GM12878 (cell line): ENCODE measurements at regions not wholly inside any gene's neighbourhood (a gene's known extent, or its start where the extent isn't known, plus 50 kb on each side); places are given as distances from the start of the nearest gene placed in this dataset.

Experiments
- ATAC-seq: fragments of 200-7000 bp; cut with Tn5 transposase; 3 replicates; pipeline ENCODE4 v1.9.1; 2020; ENCODE audit warnings: mild to moderate bottlenecking, moderate library complexity
- BruUV-seq: library from RNA; stranded (reverse); fragments of 400-500 nt; replicated peaks from 2 replicates; lab custom pipeline; 2021; lab: Mats Ljungman, UMichigan
- CTCF ChIA-PET: fragments of 300-600 bp; sonication (Branson Sonifier 250); formaldehyde crosslinking; extraction: SDS; loops from one replicate; lab custom pipeline; 2021; ENCODE audit warnings: inconsistent platforms; lab: Yijun Ruan, JAX
- POLR2A ChIA-PET: fragments of 350-600 bp; formaldehyde crosslinking; extraction: SDS; loops from one replicate; lab custom pipeline; 2021; ENCODE audit warnings: inconsistent platforms; lab: Charles Lee
- RAD21 ChIA-PET: fragments of 300-600 bp; sonication (Branson Sonifier 250); formaldehyde crosslinking; loops from one replicate; lab custom pipeline; 2023; ENCODE audit warnings: antibody characterized with exemption; ENCODE audit not compliant: unreplicated experiment; lab: Charles Lee
- SMC1A ChIA-PET: fragments of 300-600 bp; sonication (Branson Sonifier 250); formaldehyde crosslinking; loops from one replicate; lab custom pipeline; 2023; ENCODE audit not compliant: unreplicated experiment, uncharacterized antibody; lab: Charles Lee
- DNase-seq: peaks from one replicate; pipeline ENCODE4 v3.0.0-alpha.2; 2011; ENCODE audit warnings: low read depth, low spot score
- FAIRE-seq: peaks from 3 replicates; lab custom pipeline; 2011; peaks lifted over from hg19 to GRCh38; lab: Jason Lieb, UNC
- H2AFZ ChIP-seq: 2 replicates; pipeline ENCODE4 v1.6.0; 2011; ENCODE audit warnings: low read depth, low read length, control low read depth; ENCODE audit not compliant: control insufficient read depth
- H3K27ac ChIP-seq: 2 replicates; pipeline ENCODE4 v1.5.1; 2011; ENCODE audit warnings: control low read depth; ENCODE audit not compliant: control insufficient read depth, insufficient read depth
- H3K27me3 ChIP-seq, 2 experiments: replicated peaks in 1 of 2; 2 replicates each; pipeline versions ENCODE4 v1.6.0 to v1.6.1; 2011; ENCODE audit warnings: low read length in 1 of 2; ENCODE audit not compliant: control insufficient read depth in 2 of 2, insufficient read depth in 2 of 2
- H3K36me3 ChIP-seq, 2 experiments: 2 replicates each; pipeline ENCODE4 v1.5.1; 2011; ENCODE audit warnings: low read length in 1 of 2; ENCODE audit not compliant: control insufficient read depth in 2 of 2, insufficient read depth in 2 of 2
- H3K4me1 ChIP-seq: 2 replicates; pipeline ENCODE4 v1.6.1; 2011; ENCODE audit warnings: mild to moderate bottlenecking, low read length, moderate library complexity, mixed read lengths; ENCODE audit not compliant: control insufficient read depth, insufficient read depth
- H3K4me2 ChIP-seq: 2 replicates; pipeline ENCODE4 v1.6.0; 2011; ENCODE audit warnings: control low read depth; ENCODE audit not compliant: control insufficient read depth, insufficient read depth
- H3K4me3 ChIP-seq: fragments of 200-600 bp; sonication (generic); 2 replicates; pipeline ENCODE4 v1.5.1; 2016
- H3K79me2 ChIP-seq: 2 replicates; pipeline ENCODE4 v1.6.0; 2011; ENCODE audit warnings: low read length; ENCODE audit not compliant: control insufficient read depth, insufficient read depth
- H3K9ac ChIP-seq: 2 replicates; pipeline ENCODE4 v1.8.0; 2011; ENCODE audit warnings: low read length, control low read depth, mixed read lengths; ENCODE audit not compliant: control insufficient read depth, insufficient read depth
- H3K9me3 ChIP-seq: replicated peaks from 3 replicates; pipeline ENCODE4 v1.5.1; 2011; ENCODE audit warnings: mild to moderate bottlenecking, low read length; ENCODE audit not compliant: control insufficient read depth, insufficient read depth
- H4K20me1 ChIP-seq: 2 replicates; pipeline ENCODE4 v1.6.0; 2011; ENCODE audit not compliant: control insufficient read depth, insufficient read depth
- CHD4 ChIP-seq: fragments of 200-600 bp; sonication (generic); IDR thresholded peaks from 2 replicates; pipeline ENCODE4 v1.6.1; 2016; ENCODE audit warnings: mild to moderate bottlenecking
- NFYA ChIP-seq: IDR thresholded peaks from 2 replicates; pipeline ENCODE4 v1.6.1; 2011; ENCODE audit warnings: low read depth, mild to moderate bottlenecking, low read length, improper control_type of control experiment, borderline replicate concordance
- NFYB ChIP-seq: IDR thresholded peaks from 2 replicates; pipeline ENCODE4 v1.6.1; 2011; ENCODE audit warnings: low read depth, mild to moderate bottlenecking, low read length, improper control_type of control experiment, moderate library complexity; ENCODE audit not compliant: insufficient read depth
- TCF3 ChIP-seq: IDR thresholded peaks from 2 replicates; pipeline ENCODE4 v1.6.1; 2012; ENCODE audit warnings: low read depth, mild to moderate bottlenecking, low read length, borderline replicate concordance; ENCODE audit not compliant: insufficient read depth
- ZNF207 ChIP-seq: fragments of 450-650 bp; IDR thresholded peaks from 2 replicates; pipeline ENCODE4 v1.6.1; 2014; ENCODE audit warnings: antibody characterized with exemption, mild to moderate bottlenecking, borderline replicate concordance
- ZNF24 ChIP-seq: fragments of 450-650 bp; IDR thresholded peaks from 2 replicates; pipeline ENCODE4 v1.6.1; 2017; ENCODE audit warnings: antibody characterized with exemption, mild to moderate bottlenecking
- WGBS: methylation state at CpG from one replicate; pipeline ENCODE4 v1.1.6; 2016; ENCODE audit warnings: low lambda C conversion rate; ENCODE audit not compliant: insufficient replicate concordance, insufficient coverage; ENCODE audit errors: missing lambda C conversion rate; 5-methylcytosine and 5-hydroxymethylcytosine counted together
- in situ Hi-C: fragments of 300-500 bp; cut with MboI; formaldehyde crosslinking; loops from 9 replicates; pipeline ENCODE4 v1.14.3; 2018; ENCODE audit warnings: mixed read lengths
- intact Hi-C: fragments of 100-400 bp; cut with micrococcal nuclease; formaldehyde crosslinking; loops from one replicate; pipeline ENCODE4 v1.14.2; 2022; ENCODE audit not compliant: unreplicated experiment
- TF ChIP-seq, protein P1 (sequence below): fragments of 450-650 bp; IDR thresholded peaks from 2 replicates; pipeline ENCODE4 v1.6.1; 2017; ENCODE audit warnings: antibody characterized with exemption, mild to moderate bottlenecking, moderate library complexity

- H3K4me1 ChIP-seq: no peaks in the 10 kb centered on the region
- H4K20me1 ChIP-seq: no peaks in the 10 kb centered on the region
- no peaks in the 10 kb centered on the region for H3K36me3 ChIP-seq
- no peak for FAIRE-seq
- no peaks in the 10 kb centered on the region for H3K9me3 ChIP-seq
- H3K79me2 ChIP-seq: no peaks in the 10 kb centered on the region
- H3K27me3 ChIP-seq: no peaks in the 10 kb centered on the region
- ChIA-PET POLR2A (no interaction called here), RAD21 (no interaction called here), CTCF (no interaction called here), SMC1A (no interaction called here)
- no peak for ATAC-seq
- H3K27ac ChIP-seq: no peak overlapping the region
- DNase-seq: no peak
- no peak overlapping the region for H2AFZ ChIP-seq
- H3K9ac ChIP-seq: no peak overlapping the region
- no peak for TF ChIP-seq NFYA
- no peak for TF ChIP-seq CHD4
- TF ChIP-seq TCF3: no peak
- no peak for TF ChIP-seq NFYB
- no TSS peak for BruUV-seq
- intact Hi-C loops: no loop called here
- in situ Hi-C loops: no loop called here
- H3K4me3 ChIP-seq: no peak overlapping the region
- H3K4me2 ChIP-seq: no peak overlapping the region
- WGBS: 0% methylated on average over 1 of the region's 1 CpG
Observed at GRCh38 chr3:68274286-68274685, 619.9 kb upstream of the SUCLG2 start.

DNA sequence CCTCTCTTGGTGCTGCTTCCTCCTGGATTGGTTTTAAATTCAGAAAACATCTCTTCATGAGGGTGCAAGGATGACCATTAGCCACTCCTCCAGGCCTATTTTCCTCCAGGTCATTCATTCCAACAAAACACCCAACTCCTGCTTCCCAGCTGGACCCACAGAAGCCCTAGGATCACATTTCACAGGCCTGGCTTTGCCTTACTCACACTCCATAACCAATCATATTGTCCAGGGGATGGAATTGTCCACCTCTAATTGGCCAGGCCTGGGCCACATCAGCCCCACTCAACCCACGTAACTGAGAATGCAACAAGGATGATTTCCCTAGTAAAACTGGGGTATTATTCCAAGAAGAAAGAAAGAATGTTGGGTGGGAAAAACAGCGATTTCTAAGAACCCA lies 616.7 kb upstream of the SUCLG2 start:
- SMC1A ChIA-PET: no interaction called here
- no peak for TF ChIP-seq ZNF24
- TF ChIP-seq, protein P1, sequence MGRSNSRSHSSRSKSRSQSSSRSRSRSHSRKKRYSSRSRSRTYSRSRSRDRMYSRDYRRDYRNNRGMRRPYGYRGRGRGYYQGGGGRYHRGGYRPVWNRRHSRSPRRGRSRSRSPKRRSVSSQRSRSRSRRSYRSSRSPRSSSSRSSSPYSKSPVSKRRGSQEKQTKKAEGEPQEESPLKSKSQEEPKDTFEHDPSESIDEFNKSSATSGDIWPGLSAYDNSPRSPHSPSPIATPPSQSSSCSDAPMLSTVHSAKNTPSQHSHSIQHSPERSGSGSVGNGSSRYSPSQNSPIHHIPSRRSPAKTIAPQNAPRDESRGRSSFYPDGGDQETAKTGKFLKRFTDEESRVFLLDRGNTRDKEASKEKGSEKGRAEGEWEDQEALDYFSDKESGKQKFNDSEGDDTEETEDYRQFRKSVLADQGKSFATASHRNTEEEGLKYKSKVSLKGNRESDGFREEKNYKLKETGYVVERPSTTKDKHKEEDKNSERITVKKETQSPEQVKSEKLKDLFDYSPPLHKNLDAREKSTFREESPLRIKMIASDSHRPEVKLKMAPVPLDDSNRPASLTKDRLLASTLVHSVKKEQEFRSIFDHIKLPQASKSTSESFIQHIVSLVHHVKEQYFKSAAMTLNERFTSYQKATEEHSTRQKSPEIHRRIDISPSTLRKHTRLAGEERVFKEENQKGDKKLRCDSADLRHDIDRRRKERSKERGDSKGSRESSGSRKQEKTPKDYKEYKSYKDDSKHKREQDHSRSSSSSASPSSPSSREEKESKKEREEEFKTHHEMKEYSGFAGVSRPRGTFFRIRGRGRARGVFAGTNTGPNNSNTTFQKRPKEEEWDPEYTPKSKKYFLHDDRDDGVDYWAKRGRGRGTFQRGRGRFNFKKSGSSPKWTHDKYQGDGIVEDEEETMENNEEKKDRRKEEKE: no peak
- no peak for TF ChIP-seq ZNF207
- TF ChIP-seq, all 136 proteins: peak for 0
- Histone ChIP-seq H3K36me3 (no peaks in the 10 kb centered on the region), H3K4me1 (no peaks in the 10 kb centered on the region), H3K79me2 (no peaks in the 10 kb centered on the region), H3K27me3 (no peaks in the 10 kb centered on the region), H3K4me3 (no peak overlapping the region), H2AFZ (no peak overlapping the region), H3K27ac (no peak overlapping the region), H3K9ac (no peak overlapping the region), H4K20me1 (no peaks in the 10 kb centered on the region), H3K9me3 (no peaks in the 10 kb centered on the region), H3K4me2 (no peak overlapping the region)
- in situ Hi-C loops (no loop called here), intact Hi-C loops (no loop called here)
- FAIRE-seq (no peak), DNase-seq (no peak), ATAC-seq (no peak)
- WGBS: 0% methylated on average over 2 of the region's 2 CpGs
- CTCF ChIA-PET: interaction anchor here (0.6 kb wide), 1 partner anchor 1280 kb away, joined by 3 read pairs; no protein-coding TSS in a partner anchor
- POLR2A ChIA-PET: interaction anchor here (0.5 kb wide), 1 partner anchor 921 kb away, joined by 3 read pairs; no protein-coding TSS in a partner anchor
- RAD21 ChIA-PET: no interaction called here
- no TSS peak for BruUV-seq
